ENCODE measurements at regions not wholly inside any gene's neighbourhood (a gene's known extent, or its start where the extent isn't known, plus 50 kb on each side); places are given as distances from the start of the nearest gene placed in this dataset.
A peak's percentile ranks its signal among the peaks of the same experiment; 100 is the strongest.
"Not testable (repeated sequence)": the region's sequence is repeated elsewhere in the genome, so short reads cannot be mapped to it uniquely, and the experiment has no call there.

DNA sequence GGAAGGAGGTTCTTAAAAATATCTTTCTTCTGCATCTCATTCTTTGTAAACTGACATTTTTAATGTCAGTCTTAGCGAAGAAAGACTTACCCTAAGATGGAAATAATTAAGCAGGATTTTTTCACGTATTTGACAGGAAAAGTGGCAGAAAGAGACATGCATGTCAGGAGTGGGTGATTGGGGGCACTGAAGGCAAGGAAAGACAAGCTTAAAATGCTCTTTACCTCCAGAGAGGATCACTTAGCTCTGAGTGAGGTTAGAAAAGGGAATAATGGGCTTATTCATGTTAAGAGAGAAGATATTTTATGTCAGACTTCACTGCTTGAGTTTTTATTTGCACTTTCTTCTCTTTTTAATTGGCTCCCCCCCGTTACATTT is 1358.2 kb upstream of the TMEM132C start:
- no peak for DNase-seq (ENCODE audit: low spot score)

- no peak for DNase-seq (ENCODE audit: low spot score)
Observed at GRCh38 chr12:126910570-126910969, 1356.4 kb upstream of the TMEM132C start.

DNA sequence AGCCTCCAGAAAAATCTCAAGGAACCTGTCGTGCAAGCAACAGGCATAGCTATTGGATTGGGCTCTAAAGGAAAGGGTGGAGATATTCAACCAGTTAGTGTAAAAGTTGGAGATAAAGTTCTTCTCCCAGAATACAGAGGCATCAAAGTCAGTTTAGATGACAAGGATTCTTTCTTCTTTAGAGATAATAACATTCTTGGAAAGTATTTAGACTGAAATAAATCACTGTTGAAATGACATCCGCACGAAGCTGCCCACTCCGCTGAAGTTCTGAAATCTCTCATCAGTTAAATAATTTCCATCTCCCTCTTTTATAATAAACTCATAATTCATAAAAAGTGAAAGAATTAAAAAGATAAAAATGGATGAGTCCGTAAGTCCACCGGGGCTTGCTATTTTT is 1354.9 kb upstream of the TMEM132C start:
- no peak for DNase-seq (ENCODE audit: low spot score)

GRCh38 chr12:126914170-126914793 is 1352.7 kb upstream of the TMEM132C start:
- DNase-seq (ENCODE audit: low spot score), result no peak

GRCh38 chr12:126915309-126915708 is 1351.7 kb upstream of the TMEM132C start:
- DNase-seq (ENCODE audit: low spot score), result peak; percentile 32

- peak; percentile 11 for DNase-seq (ENCODE audit: low spot score)
Observed at GRCh38 chr12:126926023-126926594, 1340.9 kb upstream of the TMEM132C start.

- no peak for DNase-seq (ENCODE audit: low spot score)
Observed at GRCh38 chr12:126930234-126930633, 1336.7 kb upstream of the TMEM132C start.

- DNase-seq (ENCODE audit: low spot score), result no peak
Observed at GRCh38 chr12:126932156-126932555, 1334.8 kb upstream of the TMEM132C start.

GRCh38 chr12:126935435-126935834 is 1331.5 kb upstream of the TMEM132C start:
- no peak for DNase-seq (ENCODE audit: low spot score)

GRCh38 chr12:126936181-126936851 is 1330.7 kb upstream of the TMEM132C start:
- DNase-seq (ENCODE audit: low spot score), result peak; percentile 59

GRCh38 chr12:126937431-126937830 is 1329.5 kb upstream of the TMEM132C start:
- no peak for DNase-seq (ENCODE audit: low spot score)

GRCh38 chr12:126944684-126945083 is 1322.3 kb upstream of the TMEM132C start:
- DNase-seq (ENCODE audit: low spot score), result no peak

DNA sequence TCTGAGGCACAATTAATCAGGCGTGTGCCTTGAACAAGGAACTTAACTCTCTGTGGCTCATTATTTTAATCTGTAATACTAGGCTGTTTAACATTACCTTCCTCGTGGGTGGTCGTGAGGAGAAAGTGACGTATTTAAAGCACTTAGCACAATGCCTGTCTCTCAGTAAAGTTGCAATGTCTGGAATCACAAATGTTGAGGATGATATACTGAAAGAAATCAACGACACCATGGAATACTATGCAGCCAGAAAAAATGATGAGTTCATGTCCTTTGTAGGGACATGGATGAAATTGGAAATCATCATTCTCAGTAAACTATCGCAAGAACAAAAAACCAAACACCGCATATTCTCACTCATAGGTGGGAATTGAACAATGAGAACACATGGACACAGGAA is 1320.0 kb upstream of the TMEM132C start:
- DNase-seq (ENCODE audit: low spot score), result not testable (repeated sequence)

- DNase-seq (ENCODE audit: low spot score), result no peak
Observed at GRCh38 chr12:126949558-126949957, 1317.4 kb upstream of the TMEM132C start.

- no peak for DNase-seq (ENCODE audit: low spot score)
Observed at GRCh38 chr12:126950266-126950665, 1316.7 kb upstream of the TMEM132C start.

- peak; percentile 20 for DNase-seq (ENCODE audit: low spot score)
Observed at GRCh38 chr12:126952096-126953007, 1314.6 kb upstream of the TMEM132C start.

- no peak for DNase-seq (ENCODE audit: low spot score)
Observed at GRCh38 chr12:126953365-126953889, 1313.5 kb upstream of the TMEM132C start.

DNA sequence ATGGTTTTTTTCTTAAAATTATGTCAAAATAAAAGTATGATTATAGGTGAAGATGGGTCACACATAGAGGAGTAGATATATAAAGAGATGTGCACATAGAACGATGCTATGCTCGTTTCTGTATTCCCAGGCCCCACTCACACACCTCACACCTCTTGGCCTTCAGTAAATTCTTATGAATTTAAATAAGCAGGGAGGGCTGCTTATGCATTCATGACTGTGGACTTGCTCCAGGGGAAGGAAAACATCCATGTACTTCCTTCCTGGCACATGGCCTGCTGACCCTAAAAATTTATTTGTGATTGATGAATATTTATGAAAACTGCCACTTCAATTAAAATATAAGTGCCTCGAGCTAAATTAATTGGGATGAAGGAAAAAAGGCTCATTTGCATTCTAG is 1306.7 kb upstream of the TMEM132C start:
- no peak for DNase-seq (ENCODE audit: low spot score)

- DNase-seq (ENCODE audit: low spot score), result no peak
Observed at GRCh38 chr12:126960709-126961108, 1306.3 kb upstream of the TMEM132C start.

GRCh38 chr12:126963825-126964224 is 1303.1 kb upstream of the TMEM132C start:
- no peak for DNase-seq (ENCODE audit: low spot score)

- DNase-seq (ENCODE audit: low spot score), result no peak
Observed at GRCh38 chr12:126966498-126966897, 1300.5 kb upstream of the TMEM132C start.

GRCh38 chr12:126967152-126967551 is 1299.8 kb upstream of the TMEM132C start:
- no peak for DNase-seq (ENCODE audit: low spot score)

All from pons (tissue), 1 donor.